GM23338 (cell line): ENCODE measurements at regions not wholly inside any gene's neighbourhood (a gene's known extent, or its start where the extent isn't known, plus 50 kb on each side); places are given as distances from the start of the nearest gene placed in this dataset.

Source experiments
- ATAC-seq: fragments of 200-7000 bp; cut with Tn5 transposase; 3 replicates; pipeline ENCODE4 v1.9.1; 2020
- DNase-seq: peaks from one replicate; pipeline ENCODE4 v3.0.0-alpha.2; 2015; ENCODE audit warnings: low spot score
- H2AFZ ChIP-seq: fragments of 200-600 bp; sonication (generic); 2 replicates; pipeline ENCODE4 v1.8.0; 2016; ENCODE audit warnings: antibody characterized with exemption, mild to moderate bottlenecking, moderate library complexity
- H3F3A ChIP-seq: fragments of 200-600 bp; sonication (generic); replicated peaks from 2 replicates; pipeline ENCODE4 v1.8.0; 2017; ENCODE audit warnings: antibody characterized with exemption, mixed run types, low read depth
- H3K27ac ChIP-seq: fragments of 200-600 bp; sonication (generic); 2 replicates; pipeline ENCODE4 v1.6.1; 2016; ENCODE audit warnings: low read depth
- H3K27me3 ChIP-seq: fragments of 200-600 bp; sonication (generic); 2 replicates; pipeline ENCODE4 v1.8.0; 2016; ENCODE audit warnings: mild to moderate bottlenecking, mixed run types, moderate library complexity; ENCODE audit not compliant: insufficient read depth
- H3K36me3 ChIP-seq: fragments of 200-600 bp; sonication (generic); 2 replicates; pipeline ENCODE4 v1.8.0; 2016; ENCODE audit warnings: mild to moderate bottlenecking; ENCODE audit not compliant: insufficient read depth
- H3K4me1 ChIP-seq: fragments of 200-600 bp; sonication (generic); 2 replicates; pipeline ENCODE4 v1.8.0; 2016; ENCODE audit warnings: mild to moderate bottlenecking, moderate library complexity; ENCODE audit not compliant: insufficient read depth
- H3K4me2 ChIP-seq: fragments of 200-600 bp; sonication (generic); 2 replicates; pipeline ENCODE4 v1.7.1; 2017; ENCODE audit warnings: mixed run types
- H3K4me3 ChIP-seq: fragments of 200-600 bp; sonication (generic); 2 replicates; pipeline ENCODE4 v1.6.1; 2016; ENCODE audit warnings: mixed run types
- H3K79me2 ChIP-seq: fragments of 200-600 bp; sonication (generic); replicated peaks from 2 replicates; pipeline ENCODE4 v1.8.0; 2017; ENCODE audit warnings: mild to moderate bottlenecking; ENCODE audit not compliant: insufficient read depth
- H3K9me2 ChIP-seq: fragments of 200-600 bp; sonication (generic); 2 replicates; pipeline ENCODE4 v1.8.0; 2017; ENCODE audit not compliant: insufficient read depth
- H4K20me1 ChIP-seq: fragments of 200-600 bp; sonication (generic); replicated peaks from 2 replicates; pipeline ENCODE4 v1.8.0; 2017; ENCODE audit warnings: mild to moderate bottlenecking; ENCODE audit not compliant: insufficient read depth
- H3K27ac Mint-ChIP-seq: 2 replicates; pipeline ENCODE4 v1.8.0; 2020; ENCODE audit warnings: inconsistent platforms, mild to moderate bottlenecking, moderate library complexity, mixed read lengths
- H3K27me3 Mint-ChIP-seq: 3 replicates; pipeline ENCODE4 v1.8.0; 2022; ENCODE audit warnings: low read depth, mild to moderate bottlenecking, moderate library complexity, mixed read lengths, inconsistent platforms; ENCODE audit not compliant: insufficient read depth, poor library complexity
- H3K36me3 Mint-ChIP-seq: 3 replicates; pipeline ENCODE4 v1.8.0; 2021; ENCODE audit warnings: low read depth, mild to moderate bottlenecking, inconsistent platforms, moderate library complexity, mixed read lengths
- H3K4me1 Mint-ChIP-seq: 3 replicates; pipeline ENCODE4 v1.8.0; 2020; ENCODE audit warnings: mild to moderate bottlenecking, inconsistent platforms, mixed read lengths
- H3K4me3 Mint-ChIP-seq: 3 replicates; pipeline ENCODE4 v1.8.0; 2021; ENCODE audit warnings: moderate library complexity, mild to moderate bottlenecking, inconsistent platforms, mixed read lengths
- H3K9me3 Mint-ChIP-seq: 3 replicates; pipeline ENCODE4 v1.8.0; 2020; ENCODE audit warnings: moderate library complexity, mild to moderate bottlenecking, inconsistent platforms, mixed read lengths
- CREB1 ChIP-seq: fragments of 250-450 bp; sonication (Bioruptor Pico); IDR thresholded peaks from 2 replicates; pipeline ENCODE4 v1.5.0; 2020; ENCODE audit warnings: low read depth, mild to moderate bottlenecking, moderate library complexity
- POLR2AphosphoS5 ChIP-seq: IDR thresholded peaks from 2 replicates; pipeline ENCODE4 v1.6.1; 2016; ENCODE audit warnings: antibody characterized with exemption, low read depth
- STAT1 ChIP-seq: IDR thresholded peaks from one replicate; pipeline ENCODE4 v1.6.1; 2016; ENCODE audit warnings: antibody characterized with exemption; ENCODE audit not compliant: unreplicated experiment
- ZNF114 ChIP-seq: fragments of 250-450 bp; sonication (Bioruptor Pico); IDR thresholded peaks from 2 replicates; pipeline ENCODE4 v1.5.0; 2020; ENCODE audit warnings: mild to moderate bottlenecking, moderate library complexity
- ZNF331 ChIP-seq: fragments of 250-450 bp; sonication (Bioruptor Pico); IDR thresholded peaks from 2 replicates; pipeline ENCODE4 v1.5.0; 2020; ENCODE audit warnings: low read depth, mild to moderate bottlenecking, moderate library complexity
- TF ChIP-seq, protein P1 (sequence below), 2 experiments: fragments of 200-600 bp in 1 of 2; sonication (generic) in 1 of 2; conservative IDR thresholded peaks; 2 replicates each; pipeline versions ENCODE4 v1.5.1 to v1.6.1; 2016 to 2017; ENCODE audit warnings: antibody characterized with exemption in 2 of 2, low read depth in 2 of 2, mild to moderate bottlenecking in 2 of 2, moderate library complexity in 1 of 2
- TF ChIP-seq, protein P2 (sequence below): fragments of 250-450 bp; sonication (Bioruptor Pico); IDR thresholded peaks from 2 replicates; pipeline ENCODE4 v1.5.0; 2020; ENCODE audit warnings: mild to moderate bottlenecking, moderate library complexity
- TF ChIP-seq, protein P3 (sequence below): IDR thresholded peaks from 2 replicates; pipeline ENCODE4 v1.6.1; 2016; ENCODE audit warnings: antibody characterized with exemption
- TF ChIP-seq, protein P4 (sequence below): IDR thresholded peaks from one replicate; pipeline ENCODE4 v1.6.1; 2018; ENCODE audit warnings: antibody characterized with exemption; ENCODE audit not compliant: unreplicated experiment

DNA sequence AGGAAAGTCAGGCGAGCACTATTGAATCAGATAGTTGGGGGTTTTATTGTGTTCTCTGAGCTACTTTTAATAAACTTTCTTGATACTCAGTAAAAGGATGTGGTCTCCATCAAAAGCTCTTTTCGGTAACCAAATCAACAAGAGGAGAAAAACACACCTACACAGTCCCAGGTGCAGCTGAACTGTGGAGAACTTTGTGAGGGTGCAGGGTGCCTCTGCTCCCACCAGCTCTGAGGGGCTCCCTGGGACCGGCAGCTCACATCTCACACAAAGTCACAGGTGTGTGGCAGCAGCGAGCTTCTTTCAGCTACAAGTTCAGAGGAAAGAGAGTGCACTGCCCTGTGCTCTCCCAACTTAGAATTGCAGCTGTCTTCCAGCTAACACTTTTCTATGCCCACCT is 650.4 kb downstream of the RNF144A start:
- Mint-ChIP-seq H3K27me3 (no peaks in the 10 kb centered on the region), H3K4me3 (no peak overlapping the region), H3K36me3 (peaks cover 4% of the 10 kb centered on the region; the same call in 1 of the 3 replicates), H3K27ac (no peak overlapping the region), H3K4me1 (peaks cover 5% of the 10 kb centered on the region; the same call in 2 of the 3 replicates), H3K9me3 (peaks cover 9% of the 10 kb centered on the region)
- ATAC-seq (peak; percentile 62), DNase-seq (peak; percentile 19)
- Histone ChIP-seq H3F3A (no peaks in the 10 kb centered on the region), H4K20me1 (no peaks in the 10 kb centered on the region), H3K9me2 (peaks cover 20% of the 10 kb centered on the region), H3K4me1 (peaks cover 5% of the 10 kb centered on the region; the same call in 1 of the 2 replicates), H2AFZ (0 out of 2 replicates have a peak overlapping the region, but pooled peaks have one; percentile 63), H3K79me2 (no peaks in the 10 kb centered on the region), H3K4me3 (no peak overlapping the region), H3K27me3 (no peaks in the 10 kb centered on the region), H3K4me2 (no peak overlapping the region), H3K27ac (no peak overlapping the region), H3K36me3 (no peaks in the 10 kb centered on the region)
- TF ChIP-seq, protein P1, sequence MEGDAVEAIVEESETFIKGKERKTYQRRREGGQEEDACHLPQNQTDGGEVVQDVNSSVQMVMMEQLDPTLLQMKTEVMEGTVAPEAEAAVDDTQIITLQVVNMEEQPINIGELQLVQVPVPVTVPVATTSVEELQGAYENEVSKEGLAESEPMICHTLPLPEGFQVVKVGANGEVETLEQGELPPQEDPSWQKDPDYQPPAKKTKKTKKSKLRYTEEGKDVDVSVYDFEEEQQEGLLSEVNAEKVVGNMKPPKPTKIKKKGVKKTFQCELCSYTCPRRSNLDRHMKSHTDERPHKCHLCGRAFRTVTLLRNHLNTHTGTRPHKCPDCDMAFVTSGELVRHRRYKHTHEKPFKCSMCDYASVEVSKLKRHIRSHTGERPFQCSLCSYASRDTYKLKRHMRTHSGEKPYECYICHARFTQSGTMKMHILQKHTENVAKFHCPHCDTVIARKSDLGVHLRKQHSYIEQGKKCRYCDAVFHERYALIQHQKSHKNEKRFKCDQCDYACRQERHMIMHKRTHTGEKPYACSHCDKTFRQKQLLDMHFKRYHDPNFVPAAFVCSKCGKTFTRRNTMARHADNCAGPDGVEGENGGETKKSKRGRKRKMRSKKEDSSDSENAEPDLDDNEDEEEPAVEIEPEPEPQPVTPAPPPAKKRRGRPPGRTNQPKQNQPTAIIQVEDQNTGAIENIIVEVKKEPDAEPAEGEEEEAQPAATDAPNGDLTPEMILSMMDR (conservative IDR thresholded peaks at IDR 0.05; ENCODE audit: low read depth in 2 of 2) = peak in 1 of 2 experiments; percentile 47; a peak in 3 of 4 replicates
- no peak for TF ChIP-seq ZNF114 (CRISPR knock-in tag)

DNA sequence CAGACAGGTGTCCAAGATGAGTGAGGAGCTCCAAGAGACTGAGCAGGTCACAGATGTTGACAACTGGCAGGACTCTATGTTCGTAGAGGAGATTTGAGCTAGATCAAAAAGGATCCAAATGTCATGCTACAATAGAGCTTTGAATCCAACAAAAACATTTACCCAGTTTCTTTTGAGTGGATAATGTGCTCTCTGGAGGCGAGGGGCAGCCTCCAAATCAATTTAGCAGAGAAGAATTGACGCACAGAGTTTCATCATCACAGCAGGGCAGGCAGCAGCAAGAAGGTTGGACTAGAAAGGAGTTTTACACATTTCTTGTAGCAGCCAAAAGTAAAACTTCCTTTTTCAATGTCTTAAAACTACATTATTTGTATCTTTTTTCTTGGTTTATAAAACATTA is 653.0 kb downstream of the RNF144A start:
- Histone ChIP-seq H3K4me3 (no peak overlapping the region), H4K20me1 (no peaks in the 10 kb centered on the region), H3F3A (no peaks in the 10 kb centered on the region), H3K9me2 (peaks cover 11% of the 10 kb centered on the region), H3K27me3 (no peaks in the 10 kb centered on the region), H3K27ac (no peak overlapping the region), H3K36me3 (no peaks in the 10 kb centered on the region), H3K79me2 (no peaks in the 10 kb centered on the region), H3K4me1 (peaks cover 11% of the 10 kb centered on the region; the same call in 1 of the 2 replicates), H2AFZ (0 out of 2 replicates have a peak overlapping the region, but pooled peaks have one; percentile 32), H3K4me2 (no peak overlapping the region)
- ATAC-seq (no peak), DNase-seq (no peak)
- Mint-ChIP-seq H3K4me3 (no peak overlapping the region), H3K36me3 (peaks cover 4% of the 10 kb centered on the region; the same call in 1 of the 3 replicates), H3K9me3 (peaks cover 9% of the 10 kb centered on the region), H3K4me1 (peaks cover 15% of the 10 kb centered on the region), H3K27ac (no peak overlapping the region), H3K27me3 (no peaks in the 10 kb centered on the region)
- no peak for TF ChIP-seq ZNF331
- TF ChIP-seq ZNF114 (CRISPR knock-in tag) = no peak
- no peak for TF ChIP-seq CREB1 (CRISPR knock-in tag)
- TF ChIP-seq, protein P2, sequence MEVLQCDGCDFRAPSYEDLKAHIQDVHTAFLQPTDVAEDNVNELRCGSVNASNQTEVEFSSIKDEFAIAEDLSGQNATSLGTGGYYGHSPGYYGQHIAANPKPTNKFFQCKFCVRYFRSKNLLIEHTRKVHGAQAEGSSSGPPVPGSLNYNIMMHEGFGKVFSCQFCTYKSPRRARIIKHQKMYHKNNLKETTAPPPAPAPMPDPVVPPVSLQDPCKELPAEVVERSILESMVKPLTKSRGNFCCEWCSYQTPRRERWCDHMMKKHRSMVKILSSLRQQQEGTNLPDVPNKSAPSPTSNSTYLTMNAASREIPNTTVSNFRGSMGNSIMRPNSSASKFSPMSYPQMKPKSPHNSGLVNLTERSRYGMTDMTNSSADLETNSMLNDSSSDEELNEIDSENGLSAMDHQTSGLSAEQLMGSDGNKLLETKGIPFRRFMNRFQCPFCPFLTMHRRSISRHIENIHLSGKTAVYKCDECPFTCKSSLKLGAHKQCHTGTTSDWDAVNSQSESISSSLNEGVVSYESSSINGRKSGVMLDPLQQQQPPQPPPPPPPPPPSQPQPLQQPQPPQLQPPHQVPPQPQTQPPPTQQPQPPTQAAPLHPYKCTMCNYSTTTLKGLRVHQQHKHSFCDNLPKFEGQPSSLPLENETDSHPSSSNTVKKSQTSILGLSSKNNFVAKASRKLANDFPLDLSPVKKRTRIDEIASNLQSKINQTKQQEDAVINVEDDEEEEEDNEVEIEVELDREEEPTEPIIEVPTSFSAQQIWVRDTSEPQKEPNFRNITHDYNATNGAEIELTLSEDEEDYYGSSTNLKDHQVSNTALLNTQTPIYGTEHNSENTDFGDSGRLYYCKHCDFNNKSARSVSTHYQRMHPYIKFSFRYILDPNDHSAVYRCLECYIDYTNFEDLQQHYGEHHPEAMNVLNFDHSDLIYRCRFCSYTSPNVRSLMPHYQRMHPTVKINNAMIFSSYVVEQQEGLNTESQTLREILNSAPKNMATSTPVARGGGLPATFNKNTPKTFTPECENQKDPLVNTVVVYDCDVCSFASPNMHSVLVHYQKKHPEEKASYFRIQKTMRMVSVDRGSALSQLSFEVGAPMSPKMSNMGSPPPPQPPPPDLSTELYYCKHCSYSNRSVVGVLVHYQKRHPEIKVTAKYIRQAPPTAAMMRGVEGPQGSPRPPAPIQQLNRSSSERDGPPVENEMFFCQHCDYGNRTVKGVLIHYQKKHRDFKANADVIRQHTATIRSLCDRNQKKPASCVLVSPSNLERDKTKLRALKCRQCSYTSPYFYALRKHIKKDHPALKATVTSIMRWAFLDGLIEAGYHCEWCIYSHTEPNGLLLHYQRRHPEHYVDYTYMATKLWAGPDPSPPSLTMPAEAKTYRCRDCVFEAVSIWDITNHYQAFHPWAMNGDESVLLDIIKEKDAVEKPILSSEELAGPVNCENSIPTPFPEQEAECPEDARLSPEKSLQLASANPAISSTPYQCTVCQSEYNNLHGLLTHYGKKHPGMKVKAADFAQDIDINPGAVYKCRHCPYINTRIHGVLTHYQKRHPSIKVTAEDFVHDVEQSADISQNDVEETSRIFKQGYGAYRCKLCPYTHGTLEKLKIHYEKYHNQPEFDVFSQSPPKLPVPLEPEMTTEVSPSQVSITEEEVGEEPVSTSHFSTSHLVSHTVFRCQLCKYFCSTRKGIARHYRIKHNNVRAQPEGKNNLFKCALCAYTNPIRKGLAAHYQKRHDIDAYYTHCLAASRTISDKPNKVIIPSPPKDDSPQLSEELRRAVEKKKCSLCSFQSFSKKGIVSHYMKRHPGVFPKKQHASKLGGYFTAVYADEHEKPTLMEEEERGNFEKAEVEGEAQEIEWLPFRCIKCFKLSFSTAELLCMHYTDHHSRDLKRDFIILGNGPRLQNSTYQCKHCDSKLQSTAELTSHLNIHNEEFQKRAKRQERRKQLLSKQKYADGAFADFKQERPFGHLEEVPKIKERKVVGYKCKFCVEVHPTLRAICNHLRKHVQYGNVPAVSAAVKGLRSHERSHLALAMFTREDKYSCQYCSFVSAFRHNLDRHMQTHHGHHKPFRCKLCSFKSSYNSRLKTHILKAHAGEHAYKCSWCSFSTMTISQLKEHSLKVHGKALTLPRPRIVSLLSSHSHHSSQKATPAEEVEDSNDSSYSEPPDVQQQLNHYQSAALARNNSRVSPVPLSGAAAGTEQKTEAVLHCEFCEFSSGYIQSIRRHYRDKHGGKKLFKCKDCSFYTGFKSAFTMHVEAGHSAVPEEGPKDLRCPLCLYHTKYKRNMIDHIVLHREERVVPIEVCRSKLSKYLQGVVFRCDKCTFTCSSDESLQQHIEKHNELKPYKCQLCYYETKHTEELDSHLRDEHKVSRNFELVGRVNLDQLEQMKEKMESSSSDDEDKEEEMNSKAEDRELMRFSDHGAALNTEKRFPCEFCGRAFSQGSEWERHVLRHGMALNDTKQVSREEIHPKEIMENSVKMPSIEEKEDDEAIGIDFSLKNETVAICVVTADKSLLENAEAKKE (CRISPR knock-in tag) = no peak
- no peak for TF ChIP-seq POLR2AphosphoS5
- TF ChIP-seq, protein P3, sequence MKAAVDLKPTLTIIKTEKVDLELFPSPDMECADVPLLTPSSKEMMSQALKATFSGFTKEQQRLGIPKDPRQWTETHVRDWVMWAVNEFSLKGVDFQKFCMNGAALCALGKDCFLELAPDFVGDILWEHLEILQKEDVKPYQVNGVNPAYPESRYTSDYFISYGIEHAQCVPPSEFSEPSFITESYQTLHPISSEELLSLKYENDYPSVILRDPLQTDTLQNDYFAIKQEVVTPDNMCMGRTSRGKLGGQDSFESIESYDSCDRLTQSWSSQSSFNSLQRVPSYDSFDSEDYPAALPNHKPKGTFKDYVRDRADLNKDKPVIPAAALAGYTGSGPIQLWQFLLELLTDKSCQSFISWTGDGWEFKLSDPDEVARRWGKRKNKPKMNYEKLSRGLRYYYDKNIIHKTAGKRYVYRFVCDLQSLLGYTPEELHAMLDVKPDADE = no peak
- TF ChIP-seq, protein P4, sequence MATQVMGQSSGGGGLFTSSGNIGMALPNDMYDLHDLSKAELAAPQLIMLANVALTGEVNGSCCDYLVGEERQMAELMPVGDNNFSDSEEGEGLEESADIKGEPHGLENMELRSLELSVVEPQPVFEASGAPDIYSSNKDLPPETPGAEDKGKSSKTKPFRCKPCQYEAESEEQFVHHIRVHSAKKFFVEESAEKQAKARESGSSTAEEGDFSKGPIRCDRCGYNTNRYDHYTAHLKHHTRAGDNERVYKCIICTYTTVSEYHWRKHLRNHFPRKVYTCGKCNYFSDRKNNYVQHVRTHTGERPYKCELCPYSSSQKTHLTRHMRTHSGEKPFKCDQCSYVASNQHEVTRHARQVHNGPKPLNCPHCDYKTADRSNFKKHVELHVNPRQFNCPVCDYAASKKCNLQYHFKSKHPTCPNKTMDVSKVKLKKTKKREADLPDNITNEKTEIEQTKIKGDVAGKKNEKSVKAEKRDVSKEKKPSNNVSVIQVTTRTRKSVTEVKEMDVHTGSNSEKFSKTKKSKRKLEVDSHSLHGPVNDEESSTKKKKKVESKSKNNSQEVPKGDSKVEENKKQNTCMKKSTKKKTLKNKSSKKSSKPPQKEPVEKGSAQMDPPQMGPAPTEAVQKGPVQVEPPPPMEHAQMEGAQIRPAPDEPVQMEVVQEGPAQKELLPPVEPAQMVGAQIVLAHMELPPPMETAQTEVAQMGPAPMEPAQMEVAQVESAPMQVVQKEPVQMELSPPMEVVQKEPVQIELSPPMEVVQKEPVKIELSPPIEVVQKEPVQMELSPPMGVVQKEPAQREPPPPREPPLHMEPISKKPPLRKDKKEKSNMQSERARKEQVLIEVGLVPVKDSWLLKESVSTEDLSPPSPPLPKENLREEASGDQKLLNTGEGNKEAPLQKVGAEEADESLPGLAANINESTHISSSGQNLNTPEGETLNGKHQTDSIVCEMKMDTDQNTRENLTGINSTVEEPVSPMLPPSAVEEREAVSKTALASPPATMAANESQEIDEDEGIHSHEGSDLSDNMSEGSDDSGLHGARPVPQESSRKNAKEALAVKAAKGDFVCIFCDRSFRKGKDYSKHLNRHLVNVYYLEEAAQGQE = no peak
- no peak for TF ChIP-seq STAT1
